Calu3 (cell line): ENCODE measurements at regions not wholly inside any gene's neighbourhood (a gene's known extent, or its start where the extent isn't known, plus 50 kb on each side); places are given as distances from the start of the nearest gene placed in this dataset.

ENCODE experiments used
- BruUV-seq: library from RNA; stranded (reverse); fragments of 400-500 nt; replicated peaks from 2 replicates; lab custom pipeline; 2021; lab: Mats Ljungman, UMichigan
- CTCF ChIA-PET: fragments of 300-600 bp; sonication (Branson Sonifier 250); formaldehyde crosslinking; loops from one replicate; lab custom pipeline; 2022; ENCODE audit warnings: antibody characterized with exemption; lab: Charles Lee
- DNase-seq: peaks from one replicate; pipeline ENCODE4 v3.0.0; 2022
- H3K27ac Mint-ChIP-seq: one replicate; pipeline ENCODE4 v1.8.0; 2022; ENCODE audit warnings: mixed read lengths; ENCODE audit not compliant: unreplicated experiment
- H3K27me3 Mint-ChIP-seq: one replicate; pipeline ENCODE4 v1.8.0; 2022; ENCODE audit warnings: mixed read lengths; ENCODE audit not compliant: unreplicated experiment
- H3K36me3 Mint-ChIP-seq: one replicate; pipeline ENCODE4 v1.8.0; 2022; ENCODE audit warnings: mild to moderate bottlenecking, moderate library complexity, mixed read lengths; ENCODE audit not compliant: insufficient read depth, unreplicated experiment
- H3K4me1 Mint-ChIP-seq: one replicate; pipeline ENCODE4 v1.8.0; 2022; ENCODE audit warnings: mild to moderate bottlenecking, low read depth, mixed read lengths; ENCODE audit not compliant: unreplicated experiment
- H3K4me3 Mint-ChIP-seq: one replicate; pipeline ENCODE4 v1.8.0; 2022; ENCODE audit warnings: mild to moderate bottlenecking, low read depth, moderate library complexity, mixed read lengths; ENCODE audit not compliant: unreplicated experiment
- H3K9me3 Mint-ChIP-seq: one replicate; pipeline ENCODE4 v1.8.0; 2022; ENCODE audit warnings: low read depth, mixed read lengths; ENCODE audit not compliant: unreplicated experiment
- CTCF ChIP-seq: fragments of 200-600 bp; IDR thresholded peaks from one replicate; pipeline ENCODE4 v1.8.0; 2022; ENCODE audit warnings: antibody characterized with exemption; ENCODE audit not compliant: unreplicated experiment
- intact Hi-C: fragments of 100-400 bp; cut with micrococcal nuclease; formaldehyde crosslinking; loops from one replicate; pipeline ENCODE4 v1.10.0; 2022; ENCODE audit not compliant: unreplicated experiment

GRCh38 chrX:82556588-82556987 is 951.5 kb upstream of the POU3F4 start:
- no peaks in the 10 kb centered on the region for H3K36me3 Mint-ChIP-seq
- intact Hi-C loops: no loop called here
- peaks cover 7% of the 10 kb centered on the region for H3K9me3 Mint-ChIP-seq
- H3K27ac Mint-ChIP-seq: no peak overlapping the region
- CTCF ChIA-PET: no interaction called here
- no peaks in the 10 kb centered on the region for H3K27me3 Mint-ChIP-seq
- H3K4me1 Mint-ChIP-seq: no peaks in the 10 kb centered on the region
- no peak overlapping the region for H3K4me3 Mint-ChIP-seq
- DNase-seq: no peak
- no peak for TF ChIP-seq CTCF
- no TSS peak for BruUV-seq

DNA sequence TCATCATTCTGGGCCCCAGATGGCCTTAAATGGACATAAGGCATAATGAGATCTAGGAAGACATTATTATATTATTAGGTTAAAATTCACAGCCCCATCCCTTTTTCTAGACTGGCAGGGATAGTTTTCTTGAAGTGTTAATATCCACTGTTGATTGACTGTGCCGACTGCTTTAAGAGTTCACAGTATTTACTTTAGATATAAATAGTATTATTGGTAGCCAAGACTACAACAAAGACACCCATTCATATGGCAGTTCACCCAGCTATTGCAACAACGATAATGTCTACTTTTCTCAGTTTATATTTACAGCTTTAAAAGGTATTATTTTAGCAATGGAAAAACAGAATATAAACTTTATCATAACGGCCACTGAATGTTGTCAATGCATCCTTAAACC is 922.2 kb upstream of the POU3F4 start:
- TF ChIP-seq CTCF: no peak
- H3K4me1 Mint-ChIP-seq: peaks cover 27% of the 10 kb centered on the region
- H3K27ac Mint-ChIP-seq: peak overlapping the region; percentile 65
- BruUV-seq: no TSS peak
- H3K27me3 Mint-ChIP-seq: no peaks in the 10 kb centered on the region
- no peaks in the 10 kb centered on the region for H3K36me3 Mint-ChIP-seq
- H3K4me3 Mint-ChIP-seq: no peak overlapping the region
- H3K9me3 Mint-ChIP-seq: no peaks in the 10 kb centered on the region
- intact Hi-C loops: no loop called here
- no peak for DNase-seq
- CTCF ChIA-PET: interaction anchor here (0.5 to 0.8 kb wide), 3 partner anchors 12 to 228 kb away, joined by 3 read pairs; no protein-coding TSS in a partner anchor

DNA sequence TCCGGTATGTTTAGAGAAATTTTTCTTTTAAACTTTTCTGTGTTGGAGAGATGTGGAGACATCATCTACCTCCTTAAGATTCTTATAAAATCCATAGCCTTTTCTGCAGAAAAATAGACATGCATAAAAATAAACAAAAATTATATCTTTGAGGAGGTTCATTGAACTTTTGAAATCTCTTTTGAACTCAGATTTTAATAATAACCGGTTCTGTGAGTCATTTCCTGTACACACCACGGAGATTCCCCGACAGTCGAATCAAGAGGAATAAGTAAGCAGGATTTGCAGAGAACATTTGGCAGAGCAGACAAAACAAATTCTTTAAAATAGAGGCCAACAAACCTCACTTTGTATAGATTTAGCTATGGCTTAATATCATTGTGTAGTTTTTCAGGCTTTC is 918.7 kb upstream of the POU3F4 start:
- no TSS peak for BruUV-seq
- peaks cover 55% of the 10 kb centered on the region for H3K4me1 Mint-ChIP-seq
- H3K27ac Mint-ChIP-seq: peak overlapping the region; percentile 53
- no peak overlapping the region for H3K4me3 Mint-ChIP-seq
- no peaks in the 10 kb centered on the region for H3K36me3 Mint-ChIP-seq
- CTCF ChIA-PET: no interaction called here
- no peak for TF ChIP-seq CTCF
- H3K27me3 Mint-ChIP-seq: no peaks in the 10 kb centered on the region
- peaks cover 4% of the 10 kb centered on the region for H3K9me3 Mint-ChIP-seq
- intact Hi-C loops: loop anchor here (2.0 kb wide), 1 partner anchor 575 kb away; no protein-coding TSS in a partner anchor
- peak; percentile 17 for DNase-seq

- Mint-ChIP-seq H3K27me3 (no peaks in the 10 kb centered on the region), H3K36me3 (no peaks in the 10 kb centered on the region), H3K4me1 (peaks cover 42% of the 10 kb centered on the region), H3K27ac (no peak overlapping the region), H3K4me3 (no peak overlapping the region), H3K9me3 (peaks cover 4% of the 10 kb centered on the region)
- intact Hi-C loops: no loop called here
- CTCF ChIA-PET: interaction anchor here (0.7 kb wide), 1 partner anchor 164 kb away, joined by 3 read pairs; no protein-coding TSS in a partner anchor
- no TSS peak for BruUV-seq
- no peak for TF ChIP-seq CTCF
- DNase-seq: no peak
Observed at GRCh38 chrX:82591421-82591820, 916.7 kb upstream of the POU3F4 start.
